Body of pancreas (tissue), 4 donors: ENCODE measurements at regions not wholly inside any gene's neighbourhood (a gene's known extent, or its start where the extent isn't known, plus 50 kb on each side); places are given as distances from the start of the nearest gene placed in this dataset.
"Not testable (repeated sequence)": the region's sequence is repeated elsewhere in the genome, so short reads cannot be mapped to it uniquely, and the experiment has no call there.

Source experiments
- ATAC-seq: fragments of 150-250 bp; one replicate; pipeline ENCODE4 v1.9.1; 2016
- DNase-seq, 4 donors: peaks; one replicate each; pipeline ENCODE4 v3.0.0-alpha.2; 2019
- H3K27ac ChIP-seq, 4 donors: fragments of 200-600 bp; sonication (generic); 1 replicate in 3 of 4; 2 replicates in 1 of 4; pipeline versions ENCODE4 v1.5.1 to v1.6.1; 2016 to 2019; ENCODE audit warnings: mild to moderate bottlenecking in 1 of 4, mixed read lengths in 1 of 4, moderate library complexity in 1 of 4
- H3K27me3 ChIP-seq, 2 donors: fragments of 200-600 bp; sonication (generic); one replicate each; pipeline ENCODE4 v1.6.0; 2016; ENCODE audit warnings: mild to moderate bottlenecking in 1 of 2
- H3K36me3 ChIP-seq, 2 donors: fragments of 200-600 bp; sonication (generic); replicated peaks in 1 of 2; 2 replicates each; pipeline ENCODE4 v1.5.1; 2016; ENCODE audit warnings: low read depth in 2 of 2; ENCODE audit not compliant: insufficient read depth in 1 of 2
- H3K4me1 ChIP-seq: fragments of 200-600 bp; sonication (generic); one replicate; pipeline ENCODE4 v1.6.0; 2016
- H3K4me3 ChIP-seq, 2 donors: fragments of 200-600 bp; sonication (generic); 1 replicate in 1 of 2; 2 replicates in 1 of 2; pipeline ENCODE4 v1.5.1; 2016 to 2019
- H3K9me3 ChIP-seq, 3 donors: fragments of 200-600 bp; sonication (generic); 1 replicate in 2 of 3; 2 replicates in 1 of 3; pipeline ENCODE4 v1.5.1; 2016
- CTCF ChIP-seq, 7 experiments: fragments of 450-650 bp in 4 of 7; fragments of 200-600 bp in 3 of 7; sonication (generic) in 3 of 7; IDR thresholded peaks; one replicate each; pipeline ENCODE4 v1.5.1; 2016 to 2019; ENCODE audit warnings: antibody characterized with exemption in 7 of 7
- POLR2A ChIP-seq, 3 donors: fragments of 450-650 bp; IDR thresholded peaks; one replicate each; pipeline ENCODE4 v1.6.1; 2016; ENCODE audit warnings: antibody characterized with exemption in 3 of 3, mild to moderate bottlenecking in 2 of 3
- WGBS, 2 donors: methylation state at CpG; one replicate each; pipeline ENCODE4 v1.1.5; 2017; 5-methylcytosine and 5-hydroxymethylcytosine counted together
- intact Hi-C: fragments of 100-400 bp; cut with DNase I; formaldehyde crosslinking; loops from one replicate; pipeline ENCODE4 v1.15.1; 2023

GRCh38 chr5:92308679-92309078, 925.6 kb upstream of the ARRDC3 start:
- Histone ChIP-seq H3K9me3 (no peaks in the 10 kb centered on the region), H3K4me3 (no peak overlapping the region), H3K36me3 (no peaks in the 10 kb centered on the region), H3K27ac (no peak overlapping the region), H3K27me3 (no peaks in the 10 kb centered on the region), H3K4me1 (no peaks in the 10 kb centered on the region)
- no peak for DNase-seq
- intact Hi-C loops: no loop called here
- TF ChIP-seq CTCF (IDR thresholded peaks at IDR 0.05): no peak
- no peak for ATAC-seq

GRCh38 chr5:92302356-92302755, 919.2 kb upstream of the ARRDC3 start:
- H3K4me3 ChIP-seq, DNase-seq, H3K27ac ChIP-seq, intact Hi-C loops, H3K36me3 ChIP-seq, H3K27me3 ChIP-seq, H3K4me1 ChIP-seq, ATAC-seq, H3K9me3 ChIP-seq: not testable (repeated sequence)
- WGBS, 2 donors: 80 to 88% methylated on average over 2 to 13 of the region's 15 CpGs

- ATAC-seq (no peak), DNase-seq (no peak)
- no peak overlapping the region for H3K27ac ChIP-seq
- intact Hi-C loops: no loop called here
- no peaks in the 10 kb centered on the region for H3K27me3 ChIP-seq
- no peak overlapping the region for H3K4me3 ChIP-seq
- WGBS, 2 donors: 67 to 73% methylated on average over 2 of the region's 2 CpGs
- no peaks in the 10 kb centered on the region for H3K9me3 ChIP-seq
- no peaks in the 10 kb centered on the region for H3K4me1 ChIP-seq
- TF ChIP-seq CTCF (IDR thresholded peaks at IDR 0.05) (no peak), POLR2A (IDR thresholded peaks at IDR 0.05) (no peak)
- H3K36me3 ChIP-seq: no peaks in the 10 kb centered on the region
Observed at GRCh38 chr5:92283521-92283920, 900.4 kb upstream of the ARRDC3 start.

- H3K27ac ChIP-seq, ATAC-seq, intact Hi-C loops, H3K36me3 ChIP-seq, H3K9me3 ChIP-seq, H3K4me3 ChIP-seq, H3K27me3 ChIP-seq, DNase-seq, H3K4me1 ChIP-seq: not testable (repeated sequence)
- 13 to 38% methylated on average over 1 of the region's 1 CpG for WGBS, 2 donors
Observed at GRCh38 chr5:92271750-92272149, 888.6 kb upstream of the ARRDC3 start.

GRCh38 chr5:92268343-92268742, 885.2 kb upstream of the ARRDC3 start:
- Histone ChIP-seq H3K36me3 (no peaks in the 10 kb centered on the region), H3K27me3 (no peaks in the 10 kb centered on the region), H3K9me3 (no peaks in the 10 kb centered on the region), H3K27ac (no peak overlapping the region), H3K4me3 (no peak overlapping the region), H3K4me1 (no peaks in the 10 kb centered on the region)
- no peak for ATAC-seq
- 58 to 80% methylated on average over 2 to 6 of the region's 6 CpGs for WGBS, 2 donors
- intact Hi-C loops: no loop called here
- TF ChIP-seq CTCF (IDR thresholded peaks at IDR 0.05) (no peak), POLR2A (IDR thresholded peaks at IDR 0.05) (no peak)
- DNase-seq: no peak

GRCh38 chr5:92267830-92268229, 884.7 kb upstream of the ARRDC3 start:
- intact Hi-C loops: no loop called here
- Histone ChIP-seq H3K27me3 (no peaks in the 10 kb centered on the region), H3K4me3 (no peak overlapping the region), H3K9me3 (no peaks in the 10 kb centered on the region), H3K4me1 (no peaks in the 10 kb centered on the region), H3K36me3 (no peaks in the 10 kb centered on the region), H3K27ac (no peak overlapping the region)
- DNase-seq (no peak), ATAC-seq (no peak)
- no peak for TF ChIP-seq CTCF (IDR thresholded peaks at IDR 0.05)
- no peak for TF ChIP-seq POLR2A (IDR thresholded peaks at IDR 0.05)
- 68 to 75% methylated on average over 4 of the region's 4 CpGs for WGBS, 2 donors
